Mucosa of descending colon (tissue), 3 donors: ENCODE measurements at regions not wholly inside any gene's neighbourhood (a gene's known extent, or its start where the extent isn't known, plus 50 kb on each side); places are given as distances from the start of the nearest gene placed in this dataset.

Source experiments
- ATAC-seq: fragments of 200-7000 bp; cut with Tn5 transposase; one replicate; pipeline ENCODE4 v1.9.1; 2020; ENCODE audit warnings: mild to moderate bottlenecking, moderate library complexity
- DNase-seq, 3 donors: peaks; one replicate each; pipeline ENCODE4 v3.0.0-alpha.2; 2020
- H3K36me3 ChIP-seq: fragments of 200-600 bp; one replicate; pipeline ENCODE4 v1.8.0; 2021; ENCODE audit warnings: low read depth, mild to moderate bottlenecking
- H3K4me1 ChIP-seq: fragments of 200-600 bp; one replicate; pipeline ENCODE4 v1.8.0; 2021; ENCODE audit warnings: low read depth, mild to moderate bottlenecking
- H3K4me3 ChIP-seq: fragments of 200-600 bp; one replicate; pipeline ENCODE4 v1.8.0; 2021; ENCODE audit warnings: mild to moderate bottlenecking
- H3K9me3 ChIP-seq: fragments of 200-600 bp; one replicate; pipeline ENCODE4 v1.8.0; 2021; ENCODE audit warnings: mild to moderate bottlenecking
- intact Hi-C, 2 donors: fragments of 100-400 bp; cut with DNase I in 1 of 2; cut with micrococcal nuclease in 1 of 2; formaldehyde crosslinking; loops; one replicate each; pipeline versions ENCODE4 v1.11.0 to v1.11.1; 2022; cut with DNase I, micrococcal nuclease
- TF ChIP-seq, protein P1 (sequence below): fragments of 200-600 bp; IDR thresholded peaks from one replicate; pipeline ENCODE4 v1.8.0; 2022; ENCODE audit warnings: antibody characterized with exemption, mild to moderate bottlenecking
- donor health status: DM: no; HTN: no; CAD: no; lungs with moderate emphysema.
- donor health status: DM: no; HTN: no; CAD: no.
- donor health status: DM: no; HTN: yes; CAD: no.

DNA sequence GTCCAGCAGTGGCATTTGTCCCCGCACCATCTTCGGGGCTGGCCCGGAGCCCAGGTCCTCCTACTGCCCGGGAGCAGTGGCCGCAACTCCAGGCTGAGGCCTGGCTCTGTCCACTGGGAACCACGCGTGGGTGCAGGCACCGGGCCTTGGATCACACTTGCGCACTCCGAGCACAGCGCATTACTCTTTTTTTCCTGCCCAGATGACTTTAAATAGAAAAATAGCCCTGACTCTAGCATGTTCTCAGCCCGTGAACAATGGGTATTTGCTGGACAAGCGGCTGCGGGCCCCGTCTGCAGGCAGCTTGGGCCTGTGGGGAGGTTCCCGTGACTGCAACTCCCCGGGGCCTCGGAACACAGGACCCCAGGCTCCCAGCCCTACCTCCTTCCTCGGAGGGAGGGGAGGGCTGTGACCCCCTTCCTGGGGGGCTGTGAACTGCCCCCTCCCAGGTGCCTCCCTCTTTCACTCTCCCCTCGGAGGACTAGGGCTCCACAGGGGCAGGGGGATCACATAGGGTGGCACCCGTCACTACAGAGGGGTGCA lies 162.2 kb downstream of the TBXT start:
- Histone ChIP-seq H3K36me3 (no peaks in the 10 kb centered on the region), H3K4me1 (no peaks in the 10 kb centered on the region)
- ATAC-seq: peak; percentile 33

DNA sequence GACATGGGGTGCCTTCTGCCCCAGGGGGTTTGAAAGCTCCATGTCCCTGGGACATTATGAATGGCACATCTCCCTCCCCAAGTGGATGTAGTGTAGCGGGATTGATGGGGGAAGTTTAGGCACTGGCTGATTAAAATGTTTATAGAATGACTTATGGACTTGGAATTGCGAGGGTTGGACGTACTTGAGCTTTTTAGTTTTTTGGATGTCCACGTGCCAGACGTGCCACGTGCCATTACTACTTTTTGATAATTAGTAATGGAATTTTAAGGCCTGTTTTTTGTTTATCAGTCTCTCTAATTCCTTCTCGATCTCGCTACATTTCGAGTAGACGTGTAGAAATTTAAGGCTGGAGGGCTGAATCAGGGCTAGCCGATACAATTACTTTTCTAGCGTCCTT lies 162.8 kb downstream of the TBXT start:
- intact Hi-C loops: no loop called here
- H3K4me1 ChIP-seq: no peaks in the 10 kb centered on the region
- H3K4me3 ChIP-seq: no peak overlapping the region
- no peak for ATAC-seq
- no peaks in the 10 kb centered on the region for H3K36me3 ChIP-seq
- TF ChIP-seq, protein P1, sequence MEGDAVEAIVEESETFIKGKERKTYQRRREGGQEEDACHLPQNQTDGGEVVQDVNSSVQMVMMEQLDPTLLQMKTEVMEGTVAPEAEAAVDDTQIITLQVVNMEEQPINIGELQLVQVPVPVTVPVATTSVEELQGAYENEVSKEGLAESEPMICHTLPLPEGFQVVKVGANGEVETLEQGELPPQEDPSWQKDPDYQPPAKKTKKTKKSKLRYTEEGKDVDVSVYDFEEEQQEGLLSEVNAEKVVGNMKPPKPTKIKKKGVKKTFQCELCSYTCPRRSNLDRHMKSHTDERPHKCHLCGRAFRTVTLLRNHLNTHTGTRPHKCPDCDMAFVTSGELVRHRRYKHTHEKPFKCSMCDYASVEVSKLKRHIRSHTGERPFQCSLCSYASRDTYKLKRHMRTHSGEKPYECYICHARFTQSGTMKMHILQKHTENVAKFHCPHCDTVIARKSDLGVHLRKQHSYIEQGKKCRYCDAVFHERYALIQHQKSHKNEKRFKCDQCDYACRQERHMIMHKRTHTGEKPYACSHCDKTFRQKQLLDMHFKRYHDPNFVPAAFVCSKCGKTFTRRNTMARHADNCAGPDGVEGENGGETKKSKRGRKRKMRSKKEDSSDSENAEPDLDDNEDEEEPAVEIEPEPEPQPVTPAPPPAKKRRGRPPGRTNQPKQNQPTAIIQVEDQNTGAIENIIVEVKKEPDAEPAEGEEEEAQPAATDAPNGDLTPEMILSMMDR: no peak
- no peak for DNase-seq
- no peaks in the 10 kb centered on the region for H3K9me3 ChIP-seq

More for the DNA sequence above, 162.2 kb downstream of the TBXT start:
- intact Hi-C loops: no loop called here
- Histone ChIP-seq H3K9me3 (no peaks in the 10 kb centered on the region), H3K4me3 (no peak overlapping the region)
- TF ChIP-seq, protein P1: no peak
- no peak for DNase-seq

DNA sequence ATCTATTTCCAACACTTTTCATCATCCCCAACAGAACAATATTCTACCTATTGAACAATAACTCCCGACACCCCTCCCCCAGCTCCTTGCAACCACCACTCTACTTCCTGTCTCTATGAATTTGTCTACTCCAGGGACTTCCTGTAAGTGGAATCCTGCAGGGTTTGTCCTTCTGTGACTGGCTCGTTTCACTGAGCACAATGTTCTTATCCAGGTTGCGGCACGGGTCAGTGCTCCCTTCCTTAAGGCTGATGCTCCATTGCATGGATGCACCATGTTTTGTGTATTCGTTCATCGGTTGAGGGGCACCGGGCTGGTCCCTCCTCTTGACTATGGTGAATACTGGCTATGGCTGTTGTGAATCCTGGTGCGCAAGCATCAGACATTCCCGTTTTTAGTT lies 163.2 kb downstream of the TBXT start:
- no peak for DNase-seq
- TF ChIP-seq, protein P1: no peak
- Histone ChIP-seq H3K9me3 (no peaks in the 10 kb centered on the region), H3K4me1 (no peaks in the 10 kb centered on the region), H3K36me3 (no peaks in the 10 kb centered on the region), H3K4me3 (no peak overlapping the region)
- no peak for ATAC-seq
- intact Hi-C loops: no loop called here

DNA sequence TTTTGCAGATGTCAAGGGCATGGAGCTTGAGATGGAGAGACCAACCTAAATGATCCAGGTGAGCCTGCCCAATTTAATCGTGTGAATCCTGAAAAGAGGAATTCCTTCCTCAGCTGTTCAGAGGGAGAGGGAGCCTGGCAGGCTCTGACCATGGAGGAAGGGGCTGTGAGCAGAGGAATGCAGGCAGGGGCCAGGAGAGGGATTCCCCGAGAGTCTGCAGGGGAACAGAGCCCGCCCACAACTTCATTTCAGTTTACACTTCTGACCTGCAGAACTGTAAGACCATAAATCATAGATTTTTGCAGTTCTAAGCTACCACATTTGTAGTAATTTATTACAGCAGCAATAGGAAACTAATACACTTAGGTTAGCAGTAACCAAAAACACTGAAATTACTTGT lies 164.1 kb downstream of the TBXT start:
- intact Hi-C loops: no loop called here
- no peak overlapping the region for H3K4me3 ChIP-seq
- H3K9me3 ChIP-seq: no peaks in the 10 kb centered on the region
- DNase-seq: no peak
- ATAC-seq: no peak
- no peaks in the 10 kb centered on the region for H3K36me3 ChIP-seq
- TF ChIP-seq, protein P1: no peak
- H3K4me1 ChIP-seq: no peaks in the 10 kb centered on the region

DNA sequence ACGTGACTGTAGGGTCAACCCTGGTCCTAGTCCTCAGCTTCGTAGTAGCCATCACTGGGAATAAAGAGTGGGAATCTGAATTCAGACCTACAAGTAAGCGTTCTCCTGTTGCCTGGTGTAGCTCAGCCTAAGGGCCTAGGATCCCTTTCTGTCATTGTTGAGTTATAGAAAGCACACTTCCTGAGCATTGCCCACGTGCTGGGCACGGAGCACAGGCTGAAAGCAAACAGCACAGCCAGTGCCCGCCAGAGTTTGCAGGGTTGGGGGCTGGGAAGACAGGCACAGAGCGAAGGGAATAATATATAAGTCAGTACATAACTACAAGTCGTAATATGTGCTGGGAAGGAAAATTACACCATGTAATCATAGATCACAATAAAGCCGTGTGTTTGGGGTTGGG lies 166.3 kb downstream of the TBXT start:
- no peak for DNase-seq
- Histone ChIP-seq H3K9me3 (no peaks in the 10 kb centered on the region), H3K4me1 (no peaks in the 10 kb centered on the region), H3K36me3 (no peaks in the 10 kb centered on the region), H3K4me3 (no peak overlapping the region)
- TF ChIP-seq, protein P1: no peak
- ATAC-seq: no peak
- intact Hi-C loops: no loop called here

DNA sequence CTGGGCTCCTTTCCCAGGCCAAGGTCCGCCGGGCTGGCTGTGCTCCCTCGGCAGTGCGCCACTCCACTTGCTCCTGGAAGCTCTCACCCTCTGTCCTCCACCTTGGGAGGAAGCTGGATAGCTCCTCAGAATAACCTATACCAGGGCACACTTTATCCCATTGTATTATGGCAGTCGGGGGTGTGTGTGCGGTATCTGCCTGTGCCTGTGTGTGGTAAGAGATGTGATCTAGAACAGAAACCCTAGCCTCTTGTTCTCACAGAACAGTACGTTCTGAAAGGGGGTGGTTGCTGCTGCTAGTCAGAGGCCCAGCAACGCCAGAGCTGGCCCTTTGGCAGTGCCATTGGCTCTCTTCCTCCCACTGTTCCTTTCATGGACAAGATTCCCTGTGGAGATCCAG lies 168.4 kb downstream of the TBXT start:
- no peaks in the 10 kb centered on the region for H3K36me3 ChIP-seq
- H3K4me3 ChIP-seq: no peak overlapping the region
- H3K4me1 ChIP-seq: no peaks in the 10 kb centered on the region
- intact Hi-C loops: no loop called here
- H3K9me3 ChIP-seq: no peaks in the 10 kb centered on the region
- ATAC-seq (no peak), DNase-seq (no peak)
- TF ChIP-seq, protein P1: no peak
